NCI-H774 (cell line): ENCODE measurements at regions not wholly inside any gene's neighbourhood (a gene's known extent, or its start where the extent isn't known, plus 50 kb on each side); places are given as distances from the start of the nearest gene placed in this dataset.

Experiments used
- DNase-seq: peaks from one replicate; lab custom pipeline; 2025; lab: John Stamatoyannopoulos, UW

GRCh38 chr5:2204366-2205184 is 321.9 kb upstream of the IRX4 start:
- no peak for DNase-seq

DNA sequence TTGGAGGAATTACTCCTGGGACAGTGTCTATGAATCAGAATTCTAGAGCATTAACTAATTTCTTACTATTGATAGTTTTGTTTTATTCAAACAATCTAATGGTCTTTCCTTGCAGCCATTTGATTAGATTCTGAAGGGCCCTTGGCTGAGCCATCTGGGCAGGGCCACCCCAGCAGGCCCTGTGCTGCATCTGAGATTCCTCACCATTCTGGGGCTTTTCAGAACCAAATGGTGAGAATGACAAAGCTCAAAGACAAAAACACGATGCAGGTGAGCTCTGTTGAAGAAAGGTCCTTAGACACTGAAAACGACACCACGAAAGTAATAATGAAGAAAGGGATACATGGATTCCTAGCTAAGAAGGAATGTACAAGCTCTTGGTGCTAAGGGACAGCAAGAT is 321.0 kb upstream of the IRX4 start:
- no peak for DNase-seq

DNA sequence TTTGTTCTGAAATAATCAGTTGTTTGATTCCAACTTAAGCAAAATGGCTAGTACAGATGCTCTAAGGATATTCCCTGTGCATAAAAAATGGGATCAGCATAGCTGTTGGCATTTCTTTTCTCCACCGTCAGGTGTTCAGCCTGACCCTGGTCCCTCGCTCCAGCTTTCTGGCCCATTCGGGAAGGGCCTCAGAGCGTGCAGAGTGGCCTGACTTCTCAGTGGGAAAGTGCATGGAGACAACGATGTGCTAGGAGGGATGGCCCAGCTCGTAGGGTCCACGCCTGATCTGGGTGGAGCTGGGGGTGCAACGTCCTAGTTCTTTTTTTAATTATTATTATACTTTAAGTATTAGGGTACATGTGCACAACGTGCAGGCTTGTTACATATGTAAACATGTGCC is 319.1 kb upstream of the IRX4 start:
- DNase-seq = no peak

DNA sequence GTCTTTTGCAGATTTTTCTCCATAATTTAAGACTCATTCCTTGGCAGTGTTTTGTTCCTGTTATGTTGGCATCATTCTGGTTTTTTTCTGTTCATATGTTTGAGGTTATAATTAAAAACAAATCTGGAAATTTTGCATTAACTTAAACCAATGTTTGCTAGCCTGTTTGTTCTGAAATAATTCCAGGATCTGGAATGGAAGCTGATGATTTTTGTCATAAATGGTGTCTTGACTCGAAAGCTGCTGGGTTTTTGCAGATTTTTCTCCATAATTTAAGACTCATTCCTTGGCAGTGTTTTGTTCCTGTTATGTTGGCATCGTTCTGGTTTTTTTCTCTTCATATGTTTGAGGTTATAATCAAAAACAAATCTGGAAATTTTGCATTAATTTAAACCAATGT is 318.7 kb upstream of the IRX4 start:
- DNase-seq = no peak

DNA sequence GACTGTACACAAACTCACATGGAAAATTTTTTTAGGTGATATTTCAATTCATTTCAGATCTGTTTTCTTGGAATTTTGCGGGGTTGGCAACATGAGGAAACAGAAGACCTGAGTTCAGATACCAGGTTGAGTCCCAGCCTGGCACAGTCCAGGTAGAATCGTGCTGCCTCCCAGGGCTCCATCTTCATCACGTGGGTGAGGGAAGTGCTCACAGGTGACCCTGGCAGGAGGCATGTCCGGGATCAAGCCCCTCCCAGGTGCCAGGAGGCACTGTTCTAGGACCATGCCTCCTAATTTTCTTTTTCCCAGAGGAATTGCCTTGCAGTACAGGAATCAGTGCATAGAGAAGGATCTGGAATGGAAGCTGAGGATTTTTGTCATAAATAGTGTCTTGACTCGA is 318.3 kb upstream of the IRX4 start:
- DNase-seq = no peak

DNA sequence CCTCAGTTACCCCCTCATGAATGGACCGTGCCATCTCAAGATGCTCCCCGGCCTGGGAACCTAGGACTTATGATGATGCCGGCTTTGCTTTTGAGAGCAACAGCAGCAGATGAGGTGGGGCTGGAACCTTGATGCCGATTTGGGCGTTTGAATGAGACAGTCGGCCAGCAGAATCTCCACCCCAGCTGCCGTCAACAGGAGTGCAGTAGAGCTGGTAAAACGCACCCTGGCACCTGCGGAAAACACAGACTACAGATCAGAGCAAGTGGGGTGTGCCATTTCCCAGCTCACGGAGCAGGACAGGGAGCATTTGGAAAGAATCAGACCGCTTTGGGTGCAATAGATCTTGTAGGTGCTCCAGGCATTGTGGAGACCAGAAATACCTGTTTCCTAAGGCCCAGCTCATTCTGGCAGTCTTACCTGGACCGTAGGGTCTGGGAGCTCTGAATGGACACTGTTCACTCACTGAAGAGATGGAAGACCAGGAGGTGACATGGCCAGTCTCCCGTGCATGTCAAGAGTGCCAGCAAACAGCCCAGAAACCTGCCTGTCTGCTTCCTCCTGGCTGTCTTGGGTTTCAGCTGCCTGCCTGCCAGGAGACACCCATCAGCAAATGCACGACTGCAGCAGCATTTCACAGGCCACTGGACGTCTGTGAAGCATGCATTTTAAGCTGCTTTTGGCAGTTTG is 317.7 kb upstream of the IRX4 start:
- DNase-seq = no peak

DNA sequence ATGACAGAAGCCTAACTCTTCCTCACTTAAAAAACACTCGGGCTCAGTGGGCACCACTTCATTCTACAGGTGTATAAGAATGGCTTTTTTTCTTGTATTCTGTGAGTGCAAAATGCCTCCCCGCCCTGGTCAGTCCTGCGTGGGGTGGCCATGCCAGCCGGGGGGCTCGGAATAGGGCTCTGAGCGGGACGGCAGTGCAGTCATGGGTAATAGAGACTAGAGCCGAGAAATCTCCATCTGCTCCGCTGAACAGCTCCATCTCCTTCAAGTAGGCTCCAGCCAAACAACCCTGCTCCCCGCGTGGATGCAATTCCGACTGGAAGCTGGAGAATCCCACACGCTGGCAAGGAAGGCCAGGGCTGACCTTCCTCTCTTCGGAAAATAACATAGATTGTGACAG is 317.0 kb upstream of the IRX4 start:
- DNase-seq = no peak

GRCh38 chr5:2196989-2197619 is 314.4 kb upstream of the IRX4 start:
- no peak for DNase-seq

DNA sequence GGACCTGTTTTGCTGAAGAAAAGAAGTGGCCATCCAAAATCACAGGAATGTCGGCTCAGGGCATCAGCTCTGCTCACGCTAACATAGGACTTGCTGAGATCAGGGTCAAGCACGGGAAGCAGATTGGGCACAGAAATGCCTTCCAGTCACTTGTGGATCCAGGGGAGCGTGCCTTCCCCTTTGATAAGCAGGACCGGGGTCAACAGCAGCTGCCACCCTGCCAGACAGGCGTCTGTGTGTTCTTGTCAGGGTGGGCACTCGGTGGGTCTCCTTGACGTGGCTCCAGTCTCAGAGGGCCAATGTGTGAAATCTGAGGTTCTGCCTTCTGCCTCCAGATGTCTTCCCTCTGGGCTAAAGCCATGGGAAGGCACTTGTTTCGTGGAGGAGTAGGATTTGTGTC is 313.7 kb upstream of the IRX4 start:
- DNase-seq = no peak

DNA sequence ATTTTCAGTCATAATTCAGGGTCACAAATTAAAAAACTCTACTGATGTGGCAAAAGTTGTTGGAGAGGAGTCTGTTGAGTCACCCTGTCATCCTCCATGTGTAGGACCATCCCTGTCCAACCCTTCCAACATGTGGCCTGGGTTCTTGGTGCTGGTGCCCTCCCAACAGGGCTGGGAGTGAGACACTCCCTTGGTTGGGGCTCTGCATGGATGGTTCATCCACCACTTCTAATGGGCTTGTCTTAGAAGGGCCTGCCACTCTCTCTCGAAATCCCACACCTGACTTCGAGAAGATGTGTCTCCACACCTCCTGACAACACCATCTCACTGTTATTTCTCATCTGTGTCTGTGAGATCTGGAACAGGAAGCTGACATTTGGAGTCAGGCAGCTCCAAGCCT is 312.2 kb upstream of the IRX4 start:
- no peak for DNase-seq

DNA sequence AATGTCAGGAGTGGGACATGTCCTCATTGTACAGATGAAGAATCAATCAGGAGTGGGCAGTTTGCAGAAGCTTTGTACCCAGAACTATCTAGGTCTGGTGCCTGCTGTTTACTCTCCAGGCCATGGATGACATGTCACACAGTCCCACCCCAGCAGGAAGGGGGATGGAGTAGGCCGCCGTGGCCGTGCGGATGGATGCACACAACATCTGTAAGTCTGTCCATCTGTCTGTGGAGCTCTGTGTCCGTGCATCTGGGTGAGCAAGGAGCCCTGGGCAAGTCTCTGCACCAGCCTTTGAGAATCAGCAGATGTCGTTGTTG is 311.5 kb upstream of the IRX4 start:
- no peak for DNase-seq

DNA sequence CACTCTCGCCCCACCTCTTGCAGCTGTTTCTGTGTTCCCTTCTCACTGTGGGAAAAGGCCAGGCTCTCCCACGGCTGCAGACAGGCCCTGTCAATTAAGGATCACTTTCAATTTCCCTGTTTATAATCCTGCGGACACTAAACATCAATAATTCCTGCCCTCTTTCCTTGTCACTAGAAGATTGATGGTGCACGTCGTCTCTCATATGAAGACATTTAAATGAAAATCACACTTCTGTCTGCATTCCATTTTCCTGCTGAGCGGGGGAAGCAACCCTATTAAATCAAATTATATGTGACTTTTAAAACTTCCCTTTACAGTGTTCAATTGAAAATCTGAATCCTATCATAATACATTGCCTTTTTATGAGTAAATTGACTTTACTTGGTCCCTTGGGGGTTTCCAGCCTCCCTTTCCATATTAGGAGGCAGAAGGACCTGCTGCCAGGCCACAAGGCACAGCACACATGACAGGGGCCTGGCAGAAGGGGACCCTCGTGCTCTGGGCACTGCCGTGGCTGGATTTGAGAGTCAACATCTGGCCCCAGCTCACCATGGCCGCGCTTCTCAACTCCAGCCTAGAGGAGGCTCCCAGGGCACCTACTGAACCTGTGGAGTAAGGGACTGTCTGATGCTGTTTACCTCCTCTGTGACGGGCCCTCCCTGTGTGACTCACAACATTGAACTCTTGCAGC is 311.0 kb upstream of the IRX4 start:
- DNase-seq = no peak

DNA sequence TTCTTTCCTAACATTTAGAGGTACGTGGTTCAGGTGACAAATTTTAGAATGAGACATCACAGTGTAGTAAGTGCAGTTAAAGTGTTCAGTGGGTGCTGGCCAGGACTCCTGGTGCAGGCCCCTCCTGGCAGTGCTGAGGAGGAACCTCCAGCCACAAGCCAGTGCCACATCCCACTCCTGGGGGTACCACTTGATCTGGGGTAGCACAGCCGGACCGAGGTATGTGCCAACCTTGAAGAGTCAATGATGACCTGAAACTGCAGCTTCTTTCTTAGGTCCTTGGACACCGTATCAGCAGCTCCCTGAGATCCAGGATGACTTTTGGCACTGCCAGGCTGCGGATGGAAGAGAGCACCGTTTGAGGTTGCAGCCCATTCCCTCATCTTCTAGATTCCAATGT is 310.4 kb upstream of the IRX4 start:
- no peak for DNase-seq

- no peak for DNase-seq
Observed at GRCh38 chr5:2192496-2192895, 309.8 kb upstream of the IRX4 start.

- no peak for DNase-seq
Observed at GRCh38 chr5:2191972-2192371, 309.2 kb upstream of the IRX4 start.

DNA sequence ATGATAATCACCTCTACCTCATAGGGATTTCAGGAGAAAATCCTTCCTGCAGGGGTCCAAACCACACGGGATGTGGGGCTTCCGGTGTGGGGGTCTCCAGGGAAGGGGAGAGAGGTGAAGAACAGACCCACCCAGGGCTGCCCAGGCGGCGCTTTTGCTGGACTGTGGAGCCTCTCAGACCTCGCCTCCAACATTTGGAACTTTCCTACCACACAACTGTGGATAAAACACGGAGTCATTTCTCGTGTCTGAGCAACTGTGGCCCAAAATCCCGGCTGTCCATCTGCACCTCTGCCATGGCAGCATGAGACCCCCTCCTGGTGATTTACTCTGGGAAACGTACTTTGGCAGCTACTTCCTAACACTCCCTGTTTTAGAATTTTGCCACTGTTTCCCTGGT is 307.8 kb upstream of the IRX4 start:
- DNase-seq = no peak

GRCh38 chr5:2188661-2189060 is 305.9 kb upstream of the IRX4 start:
- no peak for DNase-seq

- no peak for DNase-seq
Observed at GRCh38 chr5:2188137-2188536, 305.4 kb upstream of the IRX4 start.

DNA sequence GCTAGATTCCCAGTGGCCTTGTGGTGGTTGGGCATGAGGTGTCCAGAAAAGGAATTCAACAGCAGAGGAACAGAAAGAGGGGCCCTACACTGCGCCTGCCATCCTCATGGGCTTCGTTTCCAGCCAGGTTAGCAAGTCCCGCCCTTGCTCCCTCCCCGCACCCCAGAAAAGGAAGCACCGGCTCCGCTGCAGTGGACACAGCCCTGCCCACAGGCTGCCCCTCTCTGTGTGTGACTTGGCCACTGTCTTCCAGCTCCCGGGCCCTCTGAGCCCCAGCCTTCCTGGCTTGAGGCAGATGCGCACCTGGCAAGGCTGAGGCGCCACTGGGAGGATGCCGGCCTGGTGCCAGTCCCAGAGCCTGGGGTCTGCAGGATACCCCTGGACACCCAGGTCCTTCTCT is 305.0 kb upstream of the IRX4 start:
- no peak for DNase-seq

DNA sequence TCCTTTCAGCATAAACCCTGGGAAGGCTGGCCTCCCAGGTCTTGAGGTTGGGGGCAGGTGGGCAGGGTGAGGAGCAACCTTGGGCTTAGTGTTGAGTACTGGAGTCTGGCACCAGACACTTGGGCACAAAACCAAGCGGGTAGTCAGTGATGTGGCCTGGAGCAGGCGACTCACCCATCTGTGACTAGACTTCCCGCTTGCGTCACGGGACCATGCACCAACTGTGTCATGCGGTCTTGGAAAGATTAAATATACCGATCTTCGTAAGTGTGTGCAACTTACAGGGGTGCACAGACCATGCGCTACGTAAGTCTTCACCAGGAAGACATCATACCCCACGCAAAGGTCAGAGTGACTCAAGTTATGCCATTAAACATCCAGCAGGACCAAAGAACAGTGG is 304.4 kb upstream of the IRX4 start:
- no peak for DNase-seq

- no peak for DNase-seq
Observed at GRCh38 chr5:2186472-2187015, 303.8 kb upstream of the IRX4 start.

DNA sequence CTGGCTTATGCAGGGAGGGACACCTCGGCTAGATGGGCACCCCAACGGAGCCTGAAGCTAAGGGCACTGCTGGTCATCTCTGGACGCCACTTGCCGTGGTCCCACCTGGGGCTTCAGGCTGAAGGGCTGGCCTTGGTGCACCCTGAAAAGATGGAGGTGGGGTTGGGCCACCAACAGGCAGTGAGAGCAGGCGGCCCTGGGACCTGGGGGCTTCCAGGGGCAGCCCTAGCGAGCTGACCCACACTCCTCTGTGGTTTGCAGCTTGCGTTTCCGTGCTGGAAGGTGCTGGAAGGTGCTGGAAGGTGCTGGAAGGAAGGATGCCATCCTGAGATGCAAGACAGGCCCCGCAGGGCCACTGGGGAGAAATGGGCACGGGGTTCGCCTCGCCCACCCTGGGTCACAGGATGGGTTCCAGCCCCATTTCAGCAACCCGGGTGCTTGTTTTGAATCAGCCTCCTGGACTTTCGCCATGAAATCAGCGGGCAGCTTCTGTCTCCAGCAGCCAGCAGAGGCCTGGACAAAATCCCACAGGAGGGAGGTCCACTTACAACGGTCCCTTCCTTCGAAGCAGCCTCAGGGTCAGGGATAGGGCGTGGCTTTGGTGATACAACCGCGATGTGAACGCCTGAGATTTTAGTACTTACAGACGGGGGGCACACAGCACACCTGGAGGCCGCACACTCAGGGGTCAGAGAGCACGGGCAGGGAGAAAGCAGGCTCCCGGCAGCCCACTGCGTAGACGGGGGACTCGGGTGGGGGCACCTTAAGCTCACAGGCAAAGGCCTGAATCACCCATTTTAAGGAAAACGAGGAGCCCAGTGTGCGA is 303.1 kb upstream of the IRX4 start:
- no peak for DNase-seq
